Psoas muscle (tissue), 7 donors: ENCODE measurements at regions not wholly inside any gene's neighbourhood (a gene's known extent, or its start where the extent isn't known, plus 50 kb on each side); places are given as distances from the start of the nearest gene placed in this dataset.

Experiments used
- ATAC-seq, 4 donors: fragments of 200-7000 bp; cut with Tn5 transposase; one replicate each; pipeline ENCODE4 v1.9.1; 2020; ENCODE audit warnings: moderate library complexity in 3 of 4, mild to moderate bottlenecking in 2 of 4
- DNase-seq, 2 donors: peaks; one replicate each; pipeline ENCODE4 v3.0.0-alpha.2; 2020
- H3K27ac ChIP-seq: fragments of 200-600 bp; one replicate; pipeline ENCODE4 v1.8.0; 2022
- H3K27me3 ChIP-seq, 3 donors: fragments of 200-600 bp in 1 of 3; one replicate each; pipeline versions ENCODE4 v1.6.1 to v1.8.0; 2013 to 2022; ENCODE audit warnings: low read length in 2 of 3, mild to moderate bottlenecking in 2 of 3, moderate library complexity in 1 of 3; ENCODE audit not compliant: insufficient read depth in 3 of 3
- H3K36me3 ChIP-seq, 2 donors: fragments of 200-600 bp in 1 of 2; one replicate each; pipeline versions ENCODE4 v1.6.1 to v1.8.0; 2013 to 2022; ENCODE audit warnings: low read depth in 1 of 2, mild to moderate bottlenecking in 1 of 2, moderate library complexity in 1 of 2; ENCODE audit not compliant: insufficient read depth in 1 of 2
- H3K4me1 ChIP-seq: fragments of 200-600 bp; one replicate; pipeline ENCODE4 v1.8.0; 2022
- H3K4me3 ChIP-seq: fragments of 200-600 bp; one replicate; pipeline ENCODE4 v1.8.0; 2022; ENCODE audit warnings: mild to moderate bottlenecking
- H3K9me3 ChIP-seq: fragments of 200-600 bp; one replicate; pipeline ENCODE4 v1.8.0; 2022
- WGBS, 3 donors: extraction: QIAGEN DNeasy Blood & Tissue Kit; methylation state at CpG; one replicate each; pipeline versions ENCODE4 v1.1.6 to v1.1.7; 2013; 5-methylcytosine and 5-hydroxymethylcytosine counted together
- intact Hi-C, 2 donors: fragments of 100-400 bp; cut with DNase I; formaldehyde crosslinking; loops; one replicate each; pipeline versions ENCODE4 v1.11.0 to v1.14.2; 2022
- TF ChIP-seq, protein P1 (sequence below): fragments of 200-600 bp; IDR thresholded peaks from one replicate; pipeline ENCODE4 v1.8.0; 2022; ENCODE audit warnings: antibody characterized with exemption
- donor health status: healthy with polysubstance abuse.
- donor health status: DM: no; HTN: no; CAD: no; lungs with moderate emphysema.
- donor health status: Bipolar disorder and iron deficiency.
- donor health status: healthy.
- donor health status: DM: yes; HTN: yes; CAD: no.
- donor health status: DM: no; HTN: no; CAD: no.
- donor health status: DM: yes; HTN: yes; CAD: no.

DNA sequence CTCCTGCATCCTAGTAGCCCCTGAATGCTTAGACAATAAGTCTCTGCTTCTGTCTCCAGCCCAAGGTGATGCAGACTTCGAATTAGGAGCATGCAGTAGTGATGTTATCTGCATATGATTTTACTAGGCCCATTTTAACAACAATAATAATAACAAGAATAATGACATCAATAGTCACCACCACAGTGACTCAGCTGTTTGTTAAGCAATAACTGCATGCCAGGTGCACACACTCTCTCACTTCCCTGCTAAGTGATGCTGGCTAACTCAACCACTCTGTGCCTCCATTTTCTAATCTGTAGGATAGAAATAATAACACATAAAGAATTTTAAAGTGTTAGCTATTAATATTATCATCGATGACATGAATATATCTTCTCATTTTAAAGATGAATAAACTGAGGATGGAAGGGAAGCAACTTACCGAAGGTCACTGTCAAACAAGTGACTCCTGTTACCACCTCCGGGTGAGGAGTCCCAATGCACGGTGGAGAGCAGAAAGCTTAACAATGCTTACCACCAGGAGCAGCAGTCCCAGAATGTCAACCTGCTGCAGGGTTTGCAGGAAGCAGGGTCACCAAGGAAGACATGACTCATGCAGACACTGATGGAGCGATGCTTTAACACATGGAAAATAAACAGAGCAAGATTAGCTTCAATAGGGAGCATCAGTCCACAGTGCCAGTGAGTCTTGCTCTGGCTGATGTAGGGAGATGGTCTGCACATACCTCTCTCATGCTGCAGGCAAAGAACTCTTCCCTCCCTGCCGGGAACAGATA, 290.2 kb downstream of the SPATA17 start:
- H3K36me3 ChIP-seq = no peaks in the 10 kb centered on the region
- H3K4me3 ChIP-seq = no peak overlapping the region
- no peaks in the 10 kb centered on the region for H3K4me1 ChIP-seq
- H3K9me3 ChIP-seq = no peaks in the 10 kb centered on the region
- 69 to 85% (median 83%) methylated on average over 7 of the region's 7 CpGs for WGBS, 3 donors
- intact Hi-C loops = no loop called here
- TF ChIP-seq, protein P1, sequence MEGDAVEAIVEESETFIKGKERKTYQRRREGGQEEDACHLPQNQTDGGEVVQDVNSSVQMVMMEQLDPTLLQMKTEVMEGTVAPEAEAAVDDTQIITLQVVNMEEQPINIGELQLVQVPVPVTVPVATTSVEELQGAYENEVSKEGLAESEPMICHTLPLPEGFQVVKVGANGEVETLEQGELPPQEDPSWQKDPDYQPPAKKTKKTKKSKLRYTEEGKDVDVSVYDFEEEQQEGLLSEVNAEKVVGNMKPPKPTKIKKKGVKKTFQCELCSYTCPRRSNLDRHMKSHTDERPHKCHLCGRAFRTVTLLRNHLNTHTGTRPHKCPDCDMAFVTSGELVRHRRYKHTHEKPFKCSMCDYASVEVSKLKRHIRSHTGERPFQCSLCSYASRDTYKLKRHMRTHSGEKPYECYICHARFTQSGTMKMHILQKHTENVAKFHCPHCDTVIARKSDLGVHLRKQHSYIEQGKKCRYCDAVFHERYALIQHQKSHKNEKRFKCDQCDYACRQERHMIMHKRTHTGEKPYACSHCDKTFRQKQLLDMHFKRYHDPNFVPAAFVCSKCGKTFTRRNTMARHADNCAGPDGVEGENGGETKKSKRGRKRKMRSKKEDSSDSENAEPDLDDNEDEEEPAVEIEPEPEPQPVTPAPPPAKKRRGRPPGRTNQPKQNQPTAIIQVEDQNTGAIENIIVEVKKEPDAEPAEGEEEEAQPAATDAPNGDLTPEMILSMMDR = no peak
- peaks cover 2 to 18% (median 5%) of the 10 kb centered on the region in 3 donors for H3K27me3 ChIP-seq
- no peak overlapping the region for H3K27ac ChIP-seq
- DNase-seq = no peak
- ATAC-seq = no peak

DNA sequence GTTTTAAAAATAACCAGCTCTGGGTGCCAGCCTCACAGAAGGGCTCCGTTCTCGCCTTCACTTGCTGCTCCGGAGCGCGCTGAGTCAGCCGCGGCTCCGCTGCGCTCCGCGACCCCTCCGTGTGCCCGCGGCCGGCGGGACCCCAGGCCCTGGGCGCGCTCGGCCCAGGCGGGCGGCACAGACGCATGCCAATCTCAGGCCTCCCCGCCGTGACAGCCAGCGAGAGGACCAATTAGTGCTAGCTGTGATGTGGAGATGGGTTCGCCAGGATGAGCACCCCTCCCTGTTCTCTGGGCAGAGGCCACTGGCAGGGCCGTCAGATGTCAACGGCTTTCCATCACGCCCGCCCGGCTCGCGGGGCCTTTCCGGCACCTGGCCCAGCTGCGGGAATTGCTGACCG, 293.8 kb downstream of the SPATA17 start:
- DNase-seq (no peak), ATAC-seq (no peak)
- TF ChIP-seq, protein P1 = no peak
- H3K4me3 ChIP-seq = no peak overlapping the region
- no peaks in the 10 kb centered on the region for H3K9me3 ChIP-seq
- H3K27ac ChIP-seq = no peak overlapping the region
- 8 to 14% (median 9%) methylated on average over 35 to 36 of the region's 36 CpGs for WGBS, 3 donors
- intact Hi-C loops = no loop called here
- no peaks in the 10 kb centered on the region for H3K36me3 ChIP-seq
- H3K4me1 ChIP-seq = no peaks in the 10 kb centered on the region
- peaks cover 2 to 18% (median 5%) of the 10 kb centered on the region in 3 donors for H3K27me3 ChIP-seq

DNA sequence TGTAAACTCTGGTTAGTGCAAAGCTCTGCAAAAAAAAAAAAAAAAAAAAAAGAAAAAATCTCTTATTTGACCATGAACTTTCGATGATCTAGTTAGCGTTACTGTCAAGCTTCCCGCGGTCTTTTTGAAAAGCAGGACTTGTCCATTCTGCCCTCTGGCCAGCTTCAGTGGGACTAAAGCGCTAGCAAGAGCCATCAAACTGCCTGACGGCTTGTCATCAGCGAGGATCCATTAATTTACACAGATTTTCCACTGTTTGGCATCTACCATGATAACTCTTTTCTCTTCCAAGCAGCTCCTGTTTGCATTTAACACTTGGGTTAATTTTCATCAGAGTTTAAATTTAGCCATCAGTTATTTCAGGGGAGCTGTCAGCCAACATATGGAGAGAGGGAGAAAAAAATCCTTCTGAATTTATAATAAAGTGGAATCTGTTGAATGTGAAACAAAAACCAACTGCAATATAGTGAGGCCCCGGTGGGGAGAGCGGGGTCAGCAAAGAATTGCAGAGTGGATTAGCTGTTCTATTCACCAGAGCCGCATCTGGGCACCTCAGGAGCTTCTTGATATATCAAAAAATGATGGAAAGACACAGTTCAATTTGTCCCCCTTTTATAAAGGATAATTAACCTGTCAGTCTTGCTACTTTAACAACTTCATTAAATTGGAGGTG, 298.2 kb downstream of the SPATA17 start:
- Histone ChIP-seq H3K9me3 (no peaks in the 10 kb centered on the region), H3K36me3 (no peaks in the 10 kb centered on the region), H3K4me1 (no peaks in the 10 kb centered on the region), H3K27me3 (peaks cover 2 to 11% (median 3%) of the 10 kb centered on the region in 3 donors), H3K4me3 (no peak overlapping the region), H3K27ac (no peak overlapping the region)
- WGBS, 3 donors = 28 to 38% (median 31%) methylated on average over 10 of the region's 10 CpGs
- intact Hi-C loops = no loop called here
- ATAC-seq (no peak), DNase-seq (no peak)
- TF ChIP-seq, protein P1 = no peak

DNA sequence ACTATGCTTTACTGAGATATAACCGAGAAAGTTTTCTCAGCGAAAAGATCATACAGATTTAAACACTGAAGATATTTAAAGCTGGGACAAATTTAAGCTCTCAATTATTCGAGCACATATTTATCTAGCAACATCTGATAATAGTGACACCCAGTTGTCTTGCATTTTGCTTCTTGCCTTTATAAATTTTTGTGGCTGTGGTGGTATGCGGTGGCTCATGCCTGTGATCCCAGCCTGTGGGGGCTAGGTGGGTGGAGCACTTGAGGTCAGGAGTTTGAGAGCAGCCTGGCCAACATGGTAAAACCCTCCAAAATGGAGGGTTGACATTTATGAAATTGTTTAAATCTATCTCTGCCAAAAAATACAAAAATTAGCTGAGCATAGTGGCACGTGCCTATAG, 312.2 kb downstream of the SPATA17 start:
- no peak overlapping the region for H3K27ac ChIP-seq
- no peak for ATAC-seq

More for the DNA sequence above, 312.2 kb downstream of the SPATA17 start:
- 75 to 77% (median 76%) methylated on average over 5 of the region's 5 CpGs for WGBS, 3 donors
- DNase-seq = no peak
- no peaks in the 10 kb centered on the region for H3K4me1 ChIP-seq
- TF ChIP-seq, protein P1 = no peak
- no peaks in the 10 kb centered on the region for H3K9me3 ChIP-seq
- H3K36me3 ChIP-seq = no peaks in the 10 kb centered on the region
- intact Hi-C loops = no loop called here
- no peak overlapping the region for H3K4me3 ChIP-seq
- H3K27me3 ChIP-seq = no peaks in the 10 kb centered on the region
